Spleen (tissue), 11 donors: ENCODE measurements at regions not wholly inside any gene's neighbourhood (a gene's known extent, or its start where the extent isn't known, plus 50 kb on each side); places are given as distances from the start of the nearest gene placed in this dataset.
A peak's percentile ranks its signal among the peaks of the same experiment; 100 is the strongest.

Experiments
- DNase-seq: peaks from one replicate; pipeline ENCODE4 v3.0.0-alpha.2; 2020
- H3K27ac ChIP-seq, 8 donors: fragments of 200-600 bp; sonication (generic) in 7 of 8; 1 replicate in 4 of 8; 2 replicates in 4 of 8; pipeline versions ENCODE4 v1.5.0 to v1.8.0; 2016 to 2021; ENCODE audit warnings: inconsistent platforms in 4 of 8, mild to moderate bottlenecking in 4 of 8, moderate library complexity in 1 of 8
- H3K27me3 ChIP-seq, 7 donors: fragments of 200-600 bp; sonication (generic) in 6 of 7; replicated peaks in 1 of 7; 1 replicate in 4 of 7; 2 replicates in 3 of 7; pipeline versions ENCODE4 v1.5.0 to v1.8.0; 2016 to 2021; ENCODE audit warnings: inconsistent platforms in 3 of 7, mild to moderate bottlenecking in 1 of 7
- H3K36me3 ChIP-seq, 6 donors: fragments of 200-600 bp; sonication (generic) in 5 of 6; 1 replicate in 4 of 6; 2 replicates in 2 of 6; pipeline versions ENCODE4 v1.5.0 to v1.8.0; 2016 to 2021; ENCODE audit warnings: inconsistent platforms in 2 of 6
- H3K4me1 ChIP-seq, 6 donors: fragments of 200-600 bp; sonication (generic) in 5 of 6; 1 replicate in 3 of 6; 2 replicates in 3 of 6; pipeline versions ENCODE4 v1.5.0 to v1.8.0; 2016 to 2021; ENCODE audit warnings: inconsistent platforms in 3 of 6
- H3K4me3 ChIP-seq, 8 donors: fragments of 200-600 bp; sonication (generic) in 7 of 8; 1 replicate in 4 of 8; 2 replicates in 4 of 8; pipeline versions ENCODE4 v1.5.0 to v1.8.0; 2016 to 2021; ENCODE audit warnings: inconsistent platforms in 4 of 8, mild to moderate bottlenecking in 4 of 8, moderate library complexity in 2 of 8
- H3K9me3 ChIP-seq, 8 donors: fragments of 200-600 bp; sonication (generic) in 7 of 8; 1 replicate in 4 of 8; 2 replicates in 4 of 8; pipeline versions ENCODE4 v1.5.0 to v1.8.0; 2016 to 2021; ENCODE audit warnings: inconsistent platforms in 4 of 8
- CTCF ChIP-seq, 11 experiments: fragments of 200-600 bp in 7 of 11; fragments of 450-650 bp in 4 of 11; sonication (generic) in 4 of 11; IDR thresholded peaks in 8 of 11; conservative IDR thresholded peaks in 3 of 11; 1 replicate in 7 of 11; 2 replicates in 4 of 11; pipeline versions ENCODE4 v1.4.0 to v1.8.0; 2016 to 2021; ENCODE audit warnings: antibody characterized with exemption in 11 of 11, inconsistent platforms in 4 of 11, mild to moderate bottlenecking in 1 of 11
- POLR2A ChIP-seq, 3 donors: fragments of 450-650 bp; IDR thresholded peaks; one replicate each; pipeline ENCODE4 v1.5.1; 2017; ENCODE audit warnings: antibody characterized with exemption in 3 of 3, mild to moderate bottlenecking in 1 of 3
- POLR2AphosphoS5 ChIP-seq, 3 donors: sonication (generic); formaldehyde crosslinking; IDR thresholded peaks; one replicate each; pipeline ENCODE4 v1.5.1; 2017; ENCODE audit warnings: antibody characterized with exemption in 3 of 3
- WGBS, 5 donors: extraction: QIAGEN DNeasy Blood & Tissue Kit in 3 of 5; methylation state at CpG; one replicate each; pipeline versions ENCODE4 v1.1.5 to v1.1.7; 2013 to 2018; 5-methylcytosine and 5-hydroxymethylcytosine counted together
- intact Hi-C: fragments of 100-400 bp; cut with DNase I; formaldehyde crosslinking; loops from one replicate; pipeline ENCODE4 v1.15.0; 2023; ENCODE audit warnings: low total_unique reads
- donor health status: healthy with polysubstance abuse.
- donor health status: DM: no; HTN: no; CAD: no; lungs with moderate emphysema.
- donor health status: DM: no; HTN: no; CAD: no.
- donor health status: Bipolar disorder and iron deficiency.
- donor health status: healthy.
- donor health status: DM: no; HTN: no; CAD: no.
- donor health status: DM: yes; HTN: yes; CAD: no.

- WGBS, 5 donors = 1 to 6% (median 1%) methylated on average over 21 to 72 of the region's 72 CpGs
- no peak for TF ChIP-seq POLR2A (IDR thresholded peaks at IDR 0.05)
- no peak for TF ChIP-seq CTCF (IDR thresholded peaks at IDR 0.05 in 8 of 11, conservative IDR thresholded peaks at IDR 0.05 in 3 of 11)
- TF ChIP-seq POLR2AphosphoS5 (IDR thresholded peaks at IDR 0.05) = peak in 2 of 3 donors; percentile 64 to 70
- intact Hi-C loops = no loop called here
- peaks cover 4 to 33% (median 24%) of the 10 kb centered on the region in 6 donors for H3K4me1 ChIP-seq
- H3K27ac ChIP-seq = peak overlapping the region in 7 of 8 donors; percentile 72 to 81 (median 73)
- no peaks in the 10 kb centered on the region for H3K36me3 ChIP-seq
- peak; percentile 74 for DNase-seq
- no peaks in the 10 kb centered on the region for H3K9me3 ChIP-seq
- H3K27me3 ChIP-seq = peaks cover 0 to 68% (median 35%) of the 10 kb centered on the region in 7 donors
- H3K4me3 ChIP-seq = peak overlapping the region; percentile 31 to 71 (median 47)
These were observed 82.6 kb upstream of the PRKG1 start for GRCh38 chr10:50991456-50992355.

- intact Hi-C loops = no loop called here
- peak; percentile 56 for DNase-seq
- 14 to 24% (median 21%) methylated on average over 13 to 14 of the region's 14 CpGs for WGBS, 5 donors
- Histone ChIP-seq H3K9me3 (no peaks in the 10 kb centered on the region), H3K4me3 (peak overlapping the region; percentile 9 to 71 (median 47)), H3K27me3 (peaks cover 0 to 68% (median 35%) of the 10 kb centered on the region in 7 donors), H3K36me3 (no peaks in the 10 kb centered on the region), H3K4me1 (peaks cover 4 to 33% (median 25%) of the 10 kb centered on the region in 6 donors), H3K27ac (peak overlapping the region in 7 of 8 donors; percentile 72 to 81 (median 73))
- TF ChIP-seq POLR2AphosphoS5 (IDR thresholded peaks at IDR 0.05) (no peak), CTCF (IDR thresholded peaks at IDR 0.05 in 8 of 11, conservative IDR thresholded peaks at IDR 0.05 in 3 of 11) (no peak), POLR2A (IDR thresholded peaks at IDR 0.05) (no peak)
These were observed 81.9 kb upstream of the PRKG1 start for GRCh38 chr10:50992356-50992901.

GRCh38 chr10:50992972-50993766 lies 81.1 kb upstream of the PRKG1 start:
- intact Hi-C loops = no loop called here
- Histone ChIP-seq H3K27me3 (peaks cover 0 to 67% (median 35%) of the 10 kb centered on the region in 7 donors), H3K27ac (peak overlapping the region in 7 of 8 donors; percentile 72 to 81 (median 73)), H3K4me1 (peaks cover 4 to 38% (median 25%) of the 10 kb centered on the region in 6 donors), H3K9me3 (no peaks in the 10 kb centered on the region), H3K4me3 (peak overlapping the region in 5 of 8 donors; percentile 11 to 71 (median 48)), H3K36me3 (no peaks in the 10 kb centered on the region)
- WGBS, 5 donors = 50 to 65% (median 62%) methylated on average over 16 of the region's 16 CpGs
- TF ChIP-seq POLR2AphosphoS5 (IDR thresholded peaks at IDR 0.05) (peak in 2 of 3 donors; percentile 56 to 73), POLR2A (IDR thresholded peaks at IDR 0.05) (no peak)
- peak; percentile 66 for DNase-seq

GRCh38 chr10:50993771-50994251 lies 80.5 kb upstream of the PRKG1 start:
- DNase-seq = no peak
- Histone ChIP-seq H3K9me3 (no peaks in the 10 kb centered on the region), H3K4me3 (peak overlapping the region in 5 of 8 donors; percentile 0 to 71 (median 24)), H3K36me3 (no peaks in the 10 kb centered on the region), H3K27me3 (peaks cover 0 to 61% (median 35%) of the 10 kb centered on the region in 7 donors), H3K4me1 (peaks cover 4 to 38% (median 24%) of the 10 kb centered on the region in 6 donors), H3K27ac (peak overlapping the region in 7 of 8 donors; percentile 66 to 81 (median 73))
- TF ChIP-seq POLR2A (IDR thresholded peaks at IDR 0.05) = no peak
- TF ChIP-seq CTCF (IDR thresholded peaks at IDR 0.05 in 8 of 11, conservative IDR thresholded peaks at IDR 0.05 in 3 of 11) = no peak
- no peak for TF ChIP-seq POLR2AphosphoS5 (IDR thresholded peaks at IDR 0.05)
- intact Hi-C loops = no loop called here
- 4 to 13% (median 9%) methylated on average over 3 of the region's 3 CpGs for WGBS, 5 donors
